ENCODE measurements at regions not wholly inside any gene's neighbourhood (a gene's known extent, or its start where the extent isn't known, plus 50 kb on each side); places are given as distances from the start of the nearest gene placed in this dataset.
"Not testable (repeated sequence)": the region's sequence is repeated elsewhere in the genome, so short reads cannot be mapped to it uniquely, and the experiment has no call there.

- Histone ChIP-seq H3K9ac (ENCODE audit: low read length in 2 of 2) (no peak overlapping the region), H3K27me3 (ENCODE audit: control insufficient read depth in 1 of 2, insufficient read depth in 2 of 2, low read length in 2 of 2) (no peaks in the 10 kb centered on the region), H3K27ac (ENCODE audit: low read length) (no peak overlapping the region), H3K36me3 (ENCODE audit: control insufficient read depth in 2 of 2, insufficient read depth in 2 of 2, low read length in 2 of 2) (no peaks in the 10 kb centered on the region), H3K4me1 (ENCODE audit: control insufficient read depth, insufficient read depth, low read length) (no peaks in the 10 kb centered on the region), H3K9me3 (ENCODE audit: control insufficient read depth in 2 of 2, low read length in 2 of 2) (no peaks in the 10 kb centered on the region), H3K4me3 (ENCODE audit: low read length in 2 of 2) (no peak overlapping the region)
These were observed 220.5 kb downstream of the TENT5A start for GRCh38 chr6:81531869-81532561.

DNA sequence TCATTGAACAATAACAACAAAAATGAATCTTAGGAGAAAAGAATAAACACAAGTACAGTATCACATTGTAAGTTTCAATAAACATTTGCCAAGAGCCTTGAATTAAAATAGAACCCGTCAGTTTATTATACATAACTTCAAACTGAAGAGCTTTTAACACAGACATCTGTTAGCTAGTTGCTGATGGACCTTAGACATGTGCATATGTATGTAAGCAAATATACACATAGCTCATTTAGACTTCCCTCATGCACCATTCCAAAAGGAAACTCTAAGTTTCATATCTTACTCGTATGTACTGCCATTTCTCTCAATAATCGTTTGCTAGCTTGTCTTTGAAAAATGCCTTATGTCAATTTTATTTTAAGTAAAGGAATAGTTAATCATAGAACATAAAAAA, 235.0 kb downstream of the TENT5A start:
- H3K9me3 ChIP-seq (ENCODE audit: control insufficient read depth in 2 of 2, low read length in 2 of 2): no peaks in the 10 kb centered on the region
- H3K4me3 ChIP-seq (ENCODE audit: low read length in 2 of 2): peak overlapping the region in 1 of 2 donors; percentile 43
- no peaks in the 10 kb centered on the region for H3K4me1 ChIP-seq (ENCODE audit: control insufficient read depth, insufficient read depth, low read length)
- no peak overlapping the region for H3K9ac ChIP-seq (ENCODE audit: low read length in 2 of 2)
- H3K27ac ChIP-seq (ENCODE audit: low read length): no peak overlapping the region
- no peaks in the 10 kb centered on the region for H3K36me3 ChIP-seq (ENCODE audit: control insufficient read depth in 2 of 2, insufficient read depth in 2 of 2, low read length in 2 of 2)
- H3K27me3 ChIP-seq (ENCODE audit: control insufficient read depth in 1 of 2, insufficient read depth in 2 of 2, low read length in 2 of 2): no peaks in the 10 kb centered on the region

DNA sequence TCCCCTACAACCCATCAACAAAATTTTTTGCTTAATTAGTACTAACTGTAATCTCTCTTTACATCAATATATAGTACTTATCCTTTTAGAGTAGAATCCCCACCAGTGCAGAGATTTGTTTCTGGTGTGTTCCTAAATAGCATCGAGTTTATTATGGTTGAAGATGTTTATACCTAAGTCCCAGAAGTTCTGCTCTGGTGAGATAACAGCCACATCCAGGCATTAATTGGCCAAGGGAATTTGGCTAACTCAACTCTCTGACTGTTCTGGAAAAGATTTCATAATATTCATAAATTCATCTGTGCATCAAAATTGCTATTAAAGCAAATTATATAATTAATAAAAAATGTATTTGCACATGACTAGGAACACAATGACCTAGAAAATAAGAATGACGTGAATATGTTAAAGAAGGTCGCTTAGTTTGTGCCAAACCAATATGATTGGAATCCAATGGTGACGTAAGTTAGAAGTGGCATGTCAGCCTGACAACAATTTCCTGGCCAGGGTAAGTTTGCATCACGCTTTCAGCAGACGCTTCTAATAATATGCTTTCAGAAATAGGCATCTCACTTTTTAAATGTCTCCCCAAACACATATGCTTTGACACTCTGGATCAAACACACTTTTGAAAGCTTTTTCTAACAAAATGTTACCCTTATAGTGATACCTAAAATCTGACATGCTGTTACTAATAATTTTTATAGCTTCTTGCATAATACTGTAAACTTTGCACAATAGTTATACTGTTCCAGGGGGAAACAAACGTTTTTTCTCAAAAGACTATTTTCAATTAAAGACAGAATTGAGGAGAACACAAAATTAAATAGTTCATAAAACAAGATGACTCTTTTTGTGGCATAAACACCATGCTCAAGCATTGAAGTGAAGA, 236.7 kb downstream of the TENT5A start:
- H3K27ac ChIP-seq (ENCODE audit: low read length): no peak overlapping the region
- H3K9ac ChIP-seq (ENCODE audit: low read length in 2 of 2): no peak overlapping the region
- H3K27me3 ChIP-seq (ENCODE audit: control insufficient read depth in 1 of 2, insufficient read depth in 2 of 2, low read length in 2 of 2): no peaks in the 10 kb centered on the region
- H3K9me3 ChIP-seq (ENCODE audit: control insufficient read depth in 2 of 2, low read length in 2 of 2): no peaks in the 10 kb centered on the region
- no peaks in the 10 kb centered on the region for H3K4me1 ChIP-seq (ENCODE audit: control insufficient read depth, insufficient read depth, low read length)
- H3K36me3 ChIP-seq (ENCODE audit: control insufficient read depth in 2 of 2, insufficient read depth in 2 of 2, low read length in 2 of 2): no peaks in the 10 kb centered on the region
- no peak overlapping the region for H3K4me3 ChIP-seq (ENCODE audit: low read length in 2 of 2)

DNA sequence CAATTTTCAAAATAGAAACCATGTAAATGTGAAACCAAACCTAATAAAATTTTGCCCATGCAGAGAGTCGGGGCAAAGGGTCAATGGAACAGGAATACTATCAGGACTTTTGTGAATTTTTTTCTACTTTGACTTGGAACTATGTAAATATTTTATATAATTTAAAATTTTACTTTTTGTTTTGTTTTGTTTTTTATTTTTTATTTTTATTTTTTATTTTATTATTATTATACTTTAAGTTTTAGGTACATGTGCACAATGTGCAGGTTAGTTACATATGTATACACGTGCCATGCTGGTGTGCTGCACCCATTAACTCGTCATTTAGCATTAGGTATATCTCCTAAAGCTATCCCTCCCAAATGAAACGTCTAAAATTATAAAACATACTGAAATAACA, 238.3 kb downstream of the TENT5A start:
- not testable (repeated sequence) for H3K27me3 ChIP-seq (ENCODE audit: control insufficient read depth in 1 of 2, insufficient read depth in 2 of 2, low read length in 2 of 2); H3K4me3 ChIP-seq (ENCODE audit: low read length in 2 of 2); H3K4me1 ChIP-seq (ENCODE audit: control insufficient read depth, insufficient read depth, low read length); H3K9ac ChIP-seq (ENCODE audit: low read length in 2 of 2); H3K27ac ChIP-seq (ENCODE audit: low read length); H3K36me3 ChIP-seq (ENCODE audit: control insufficient read depth in 2 of 2, insufficient read depth in 2 of 2, low read length in 2 of 2); H3K9me3 ChIP-seq (ENCODE audit: control insufficient read depth in 2 of 2, low read length in 2 of 2)

- no peak overlapping the region for H3K9ac ChIP-seq (ENCODE audit: low read length in 2 of 2)
- H3K4me1 ChIP-seq (ENCODE audit: control insufficient read depth, insufficient read depth, low read length): no peaks in the 10 kb centered on the region
- no peaks in the 10 kb centered on the region for H3K27me3 ChIP-seq (ENCODE audit: control insufficient read depth in 1 of 2, insufficient read depth in 2 of 2, low read length in 2 of 2)
- H3K9me3 ChIP-seq (ENCODE audit: control insufficient read depth in 2 of 2, low read length in 2 of 2): no peaks in the 10 kb centered on the region
- H3K27ac ChIP-seq (ENCODE audit: low read length): no peak overlapping the region
- no peak overlapping the region for H3K4me3 ChIP-seq (ENCODE audit: low read length in 2 of 2)
- no peaks in the 10 kb centered on the region for H3K36me3 ChIP-seq (ENCODE audit: control insufficient read depth in 2 of 2, insufficient read depth in 2 of 2, low read length in 2 of 2)
These were observed 241.1 kb downstream of the TENT5A start for GRCh38 chr6:81511423-81511822.

GRCh38 chr6:81495999-81496398, 256.5 kb downstream of the TENT5A start:
- no peaks in the 10 kb centered on the region for H3K9me3 ChIP-seq (ENCODE audit: control insufficient read depth in 2 of 2, low read length in 2 of 2)
- no peaks in the 10 kb centered on the region for H3K27me3 ChIP-seq (ENCODE audit: control insufficient read depth in 1 of 2, insufficient read depth in 2 of 2, low read length in 2 of 2)
- no peak overlapping the region for H3K4me3 ChIP-seq (ENCODE audit: low read length in 2 of 2)
- no peak overlapping the region for H3K27ac ChIP-seq (ENCODE audit: low read length)
- no peak overlapping the region for H3K9ac ChIP-seq (ENCODE audit: low read length in 2 of 2)
- H3K4me1 ChIP-seq (ENCODE audit: control insufficient read depth, insufficient read depth, low read length): no peaks in the 10 kb centered on the region
- H3K36me3 ChIP-seq (ENCODE audit: control insufficient read depth in 2 of 2, insufficient read depth in 2 of 2, low read length in 2 of 2): no peaks in the 10 kb centered on the region

GRCh38 chr6:81491454-81492101, 260.9 kb downstream of the TENT5A start:
- no peak overlapping the region for H3K4me3 ChIP-seq (ENCODE audit: low read length in 2 of 2)
- no peaks in the 10 kb centered on the region for H3K27me3 ChIP-seq (ENCODE audit: control insufficient read depth in 1 of 2, insufficient read depth in 2 of 2, low read length in 2 of 2)
- H3K9ac ChIP-seq (ENCODE audit: low read length in 2 of 2): no peak overlapping the region
- no peak overlapping the region for H3K27ac ChIP-seq (ENCODE audit: low read length)
- no peaks in the 10 kb centered on the region for H3K36me3 ChIP-seq (ENCODE audit: control insufficient read depth in 2 of 2, insufficient read depth in 2 of 2, low read length in 2 of 2)
- H3K9me3 ChIP-seq (ENCODE audit: control insufficient read depth in 2 of 2, low read length in 2 of 2): no peaks in the 10 kb centered on the region
- H3K4me1 ChIP-seq (ENCODE audit: control insufficient read depth, insufficient read depth, low read length): no peaks in the 10 kb centered on the region

DNA sequence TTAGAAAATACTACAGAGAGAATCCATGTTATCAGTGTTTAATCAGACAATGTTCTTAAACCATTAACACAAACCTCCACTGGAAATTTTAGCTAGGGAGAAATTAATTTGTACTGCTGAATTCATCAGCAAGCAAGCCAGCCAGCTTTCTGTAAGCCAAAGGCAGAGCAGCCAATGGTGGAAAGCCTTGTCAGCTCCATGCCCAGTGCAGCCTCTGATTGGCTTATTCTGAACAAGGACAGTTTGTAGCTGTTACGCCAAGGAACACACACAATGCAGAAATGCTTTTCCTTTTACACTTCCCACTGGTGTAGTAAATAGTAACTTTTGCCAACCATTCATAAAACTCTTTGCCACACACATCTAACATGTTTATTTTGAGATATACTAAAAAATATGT, 265.0 kb downstream of the TENT5A start:
- H3K4me3 ChIP-seq (ENCODE audit: low read length in 2 of 2): no peak overlapping the region

GRCh38 chr6:81486234-81486633, 266.2 kb downstream of the TENT5A start:
- Histone ChIP-seq H3K36me3 (ENCODE audit: control insufficient read depth in 2 of 2, insufficient read depth in 2 of 2, low read length in 2 of 2) (no peaks in the 10 kb centered on the region), H3K9me3 (ENCODE audit: control insufficient read depth in 2 of 2, low read length in 2 of 2) (no peaks in the 10 kb centered on the region), H3K27ac (ENCODE audit: low read length) (no peak overlapping the region)

More for the DNA sequence above, 265.0 kb downstream of the TENT5A start:
- no peaks in the 10 kb centered on the region for H3K27me3 ChIP-seq (ENCODE audit: control insufficient read depth in 1 of 2, insufficient read depth in 2 of 2, low read length in 2 of 2)
- H3K27ac ChIP-seq (ENCODE audit: low read length): no peak overlapping the region
- H3K4me1 ChIP-seq (ENCODE audit: control insufficient read depth, insufficient read depth, low read length): no peaks in the 10 kb centered on the region
- H3K36me3 ChIP-seq (ENCODE audit: control insufficient read depth in 2 of 2, insufficient read depth in 2 of 2, low read length in 2 of 2): no peaks in the 10 kb centered on the region
- H3K9ac ChIP-seq (ENCODE audit: low read length in 2 of 2): no peak overlapping the region
- no peaks in the 10 kb centered on the region for H3K9me3 ChIP-seq (ENCODE audit: control insufficient read depth in 2 of 2, low read length in 2 of 2)

GRCh38 chr6:81485395-81485794, 267.1 kb downstream of the TENT5A start:
- no peaks in the 10 kb centered on the region for H3K9me3 ChIP-seq (ENCODE audit: control insufficient read depth in 2 of 2, low read length in 2 of 2)
- H3K4me3 ChIP-seq (ENCODE audit: low read length in 2 of 2): no peak overlapping the region
- H3K27me3 ChIP-seq (ENCODE audit: control insufficient read depth in 1 of 2, insufficient read depth in 2 of 2, low read length in 2 of 2): no peaks in the 10 kb centered on the region
- no peak overlapping the region for H3K27ac ChIP-seq (ENCODE audit: low read length)
- H3K4me1 ChIP-seq (ENCODE audit: control insufficient read depth, insufficient read depth, low read length): no peaks in the 10 kb centered on the region
- no peak overlapping the region for H3K9ac ChIP-seq (ENCODE audit: low read length in 2 of 2)
- no peaks in the 10 kb centered on the region for H3K36me3 ChIP-seq (ENCODE audit: control insufficient read depth in 2 of 2, insufficient read depth in 2 of 2, low read length in 2 of 2)

More at GRCh38 chr6:81486234-81486633, 266.2 kb downstream of the TENT5A start:
- Histone ChIP-seq H3K9ac (ENCODE audit: low read length in 2 of 2) (no peak overlapping the region), H3K4me3 (ENCODE audit: low read length in 2 of 2) (no peak overlapping the region), H3K27me3 (ENCODE audit: control insufficient read depth in 1 of 2, insufficient read depth in 2 of 2, low read length in 2 of 2) (no peaks in the 10 kb centered on the region), H3K4me1 (ENCODE audit: control insufficient read depth, insufficient read depth, low read length) (no peaks in the 10 kb centered on the region)
